HT-29 (cell line): ENCODE measurements at regions not wholly inside any gene's neighbourhood (a gene's known extent, or its start where the extent isn't known, plus 50 kb on each side); places are given as distances from the start of the nearest gene placed in this dataset.
"Not testable (repeated sequence)": the region's sequence is repeated elsewhere in the genome, so short reads cannot be mapped to it uniquely, and the experiment has no call there.

Experiments
- DNase-seq: peaks from one replicate; pipeline ENCODE4 v3.0.0-alpha.2; 2015; ENCODE audit warnings: low spot score

- DNase-seq: no peak
Measured at GRCh38 chr13:84590663-84591062, 708.4 kb upstream of the SLITRK1 start.

- DNase-seq: no peak
Measured at GRCh38 chr13:84588023-84588422, 705.7 kb upstream of the SLITRK1 start.

- not testable (repeated sequence) for DNase-seq
Measured at GRCh38 chr13:84579901-84580300, 697.6 kb upstream of the SLITRK1 start.

- DNase-seq: peak; percentile 21
Measured at GRCh38 chr13:84574851-84575250, 692.6 kb upstream of the SLITRK1 start.

GRCh38 chr13:84571264-84571663 lies 689.0 kb upstream of the SLITRK1 start:
- peak; percentile 23 for DNase-seq

- DNase-seq: no peak
Measured at GRCh38 chr13:84570831-84571230, 688.6 kb upstream of the SLITRK1 start.

GRCh38 chr13:84569366-84569765 lies 687.1 kb upstream of the SLITRK1 start:
- DNase-seq: no peak

GRCh38 chr13:84567848-84568247 lies 685.6 kb upstream of the SLITRK1 start:
- DNase-seq: no peak

GRCh38 chr13:84566780-84567179 lies 684.5 kb upstream of the SLITRK1 start:
- DNase-seq: no peak

GRCh38 chr13:84563611-84564010 lies 681.3 kb upstream of the SLITRK1 start:
- no peak for DNase-seq

- no peak for DNase-seq
Measured at GRCh38 chr13:84553227-84553626, 671.0 kb upstream of the SLITRK1 start.

GRCh38 chr13:84543962-84544361 lies 661.7 kb upstream of the SLITRK1 start:
- no peak for DNase-seq

GRCh38 chr13:84542348-84542747 lies 660.1 kb upstream of the SLITRK1 start:
- DNase-seq: no peak

GRCh38 chr13:84536906-84537305 lies 654.6 kb upstream of the SLITRK1 start:
- no peak for DNase-seq

- DNase-seq: no peak
Measured at GRCh38 chr13:84528408-84529070, 646.3 kb upstream of the SLITRK1 start.

GRCh38 chr13:84525865-84526264 lies 643.6 kb upstream of the SLITRK1 start:
- DNase-seq: no peak

GRCh38 chr13:84524586-84524985 lies 642.3 kb upstream of the SLITRK1 start:
- no peak for DNase-seq

GRCh38 chr13:84500016-84500415 lies 617.7 kb upstream of the SLITRK1 start:
- no peak for DNase-seq

- DNase-seq: no peak
Measured at GRCh38 chr13:84497613-84498012, 615.3 kb upstream of the SLITRK1 start.

- no peak for DNase-seq
Measured at GRCh38 chr13:84491952-84492351, 609.7 kb upstream of the SLITRK1 start.

- no peak for DNase-seq
Measured at GRCh38 chr13:84487752-84488151, 605.5 kb upstream of the SLITRK1 start.

GRCh38 chr13:84481958-84482357 lies 599.7 kb upstream of the SLITRK1 start:
- DNase-seq: no peak

GRCh38 chr13:84479656-84480055 lies 597.4 kb upstream of the SLITRK1 start:
- no peak for DNase-seq

- no peak for DNase-seq
Measured at GRCh38 chr13:84470528-84470927, 588.3 kb upstream of the SLITRK1 start.
